ENCODE measurements at regions not wholly inside any gene's neighbourhood (a gene's known extent, or its start where the extent isn't known, plus 50 kb on each side); places are given as distances from the start of the nearest gene placed in this dataset.

DNA sequence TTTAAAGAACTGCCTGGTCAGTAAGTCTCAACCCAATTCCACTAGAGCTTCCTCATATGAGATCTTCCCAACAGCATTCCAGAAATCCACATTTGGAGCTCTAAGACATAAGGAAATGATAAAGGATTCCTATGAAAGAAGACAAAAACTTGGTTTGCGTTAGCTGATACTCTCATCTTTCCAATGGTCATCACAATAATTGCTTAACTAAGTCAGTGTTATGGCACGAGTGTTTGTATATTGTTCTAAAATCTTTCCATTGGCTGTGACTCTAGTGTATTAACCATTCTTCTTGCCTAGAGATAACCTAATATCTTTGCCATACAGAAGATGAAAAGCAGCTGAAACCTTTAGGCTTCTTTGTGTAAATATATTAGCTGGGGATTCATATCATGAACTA is 289.0 kb downstream of the SNX13 start:
- peak; percentile 66 to 85 (median 68) for DNase-seq

DNA sequence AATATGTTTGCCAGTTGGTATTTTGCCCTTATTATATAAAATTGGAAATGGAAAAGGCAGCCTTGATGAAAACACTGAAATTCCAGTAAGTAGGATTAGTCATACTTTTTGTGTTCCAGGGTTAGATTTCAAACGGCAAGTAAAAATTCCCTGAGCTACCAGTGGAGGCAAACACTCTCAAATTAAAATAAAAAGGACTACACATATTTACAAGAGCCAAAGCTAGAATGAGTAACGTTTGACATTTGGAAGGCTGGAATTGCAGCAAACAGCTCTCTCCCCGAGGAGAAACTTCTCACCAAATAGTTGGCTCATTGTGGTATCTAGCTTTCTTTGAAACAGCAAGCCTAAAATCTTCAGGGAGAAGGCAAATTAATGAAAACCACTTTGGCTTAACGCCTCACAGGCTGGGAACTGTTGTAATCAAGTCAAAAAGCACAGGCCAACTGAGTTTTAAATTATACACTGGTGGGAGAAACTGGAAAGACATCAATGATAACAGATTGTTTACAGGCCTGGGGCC is 288.4 kb downstream of the SNX13 start:
- DNase-seq, result peak; percentile 90 to 96 (median 93)

DNA sequence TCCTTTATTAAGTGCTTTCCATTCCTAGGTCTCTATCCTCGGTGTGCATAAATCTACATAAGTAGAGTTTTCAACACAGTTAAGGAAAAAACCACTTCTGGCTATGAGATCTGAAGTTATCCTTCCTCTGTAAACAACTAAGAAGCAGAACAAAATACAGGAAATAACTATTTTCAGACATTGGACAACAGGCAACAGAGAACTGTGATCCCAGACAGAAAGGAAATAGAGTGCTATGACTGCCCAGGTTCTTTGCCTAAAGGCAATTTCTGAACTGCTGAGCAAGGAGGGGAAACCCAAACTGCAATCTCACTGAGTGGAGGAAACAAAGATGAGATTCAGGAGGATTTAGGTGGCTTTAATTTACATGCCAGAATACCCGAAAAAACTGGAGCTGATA is 285.4 kb downstream of the SNX13 start:
- DNase-seq, result peak in 1 of 3 donors; percentile 36

DNA sequence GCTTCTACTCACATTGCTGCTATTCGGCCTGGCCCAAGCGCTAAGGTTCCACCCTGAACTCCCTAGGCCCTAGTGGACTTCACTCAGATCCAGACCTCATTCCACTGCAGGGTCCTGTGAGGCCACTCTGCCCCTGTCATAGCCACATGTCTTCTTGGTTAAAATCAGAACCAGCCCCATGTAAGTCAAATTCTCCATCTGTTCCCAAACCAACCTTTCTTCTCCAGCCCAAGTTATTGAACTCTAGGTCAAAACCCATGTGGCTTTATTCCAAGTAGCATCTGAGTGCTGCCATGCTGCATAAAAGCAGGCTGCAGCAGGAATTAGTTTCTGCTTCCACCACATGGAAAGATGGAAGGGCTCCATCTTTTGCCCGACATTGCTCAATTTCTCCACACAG is 281.2 kb downstream of the SNX13 start:
- DNase-seq, result no peak

DNA sequence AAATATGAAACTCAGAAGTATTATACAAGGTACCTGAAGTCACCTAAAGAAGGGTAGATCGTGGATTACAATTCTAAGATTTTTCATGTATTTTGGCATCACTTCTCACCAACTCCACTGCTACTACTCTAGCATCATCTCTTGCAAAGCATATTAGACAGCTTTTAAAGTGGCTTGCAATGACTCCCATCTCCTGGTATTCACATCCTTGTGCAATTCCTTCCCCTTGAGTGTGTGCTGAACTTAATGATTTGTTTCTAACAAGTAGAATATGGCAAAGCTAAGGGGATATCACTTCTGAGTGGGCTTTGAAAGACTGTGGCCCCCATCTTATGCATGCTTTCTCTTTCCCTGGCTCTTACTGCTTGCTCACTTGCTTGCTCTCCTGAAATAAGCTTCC is 280.2 kb downstream of the SNX13 start:
- no peak for DNase-seq

DNA sequence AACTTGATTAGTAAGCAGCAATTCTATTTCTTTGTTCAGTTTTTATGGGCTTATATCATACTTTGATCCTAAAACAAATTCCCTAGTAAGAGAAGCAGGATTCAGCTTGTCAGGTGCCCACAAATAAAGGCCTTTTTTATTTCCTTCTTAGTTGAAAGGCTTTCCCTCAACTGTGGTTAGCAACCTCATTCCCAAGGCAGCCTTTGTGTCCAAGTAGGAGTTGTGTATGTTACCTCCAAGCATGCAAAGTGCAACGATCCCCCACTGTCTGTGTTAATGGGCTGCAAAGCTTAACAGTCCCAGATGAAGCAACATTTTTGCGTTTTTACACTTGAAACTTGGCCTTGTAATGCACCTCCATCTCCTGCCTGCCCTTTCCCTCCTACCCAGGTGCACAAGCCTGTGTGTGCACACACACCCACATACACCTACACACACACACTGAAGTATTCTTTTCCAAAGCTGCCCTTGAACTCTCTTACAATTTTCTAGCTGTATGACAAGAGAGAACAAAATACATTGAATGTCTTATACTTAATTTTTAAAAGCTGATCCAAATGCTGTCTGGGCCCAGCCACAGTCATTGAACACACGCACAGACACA is 278.2 kb downstream of the SNX13 start:
- no peak for DNase-seq

DNA sequence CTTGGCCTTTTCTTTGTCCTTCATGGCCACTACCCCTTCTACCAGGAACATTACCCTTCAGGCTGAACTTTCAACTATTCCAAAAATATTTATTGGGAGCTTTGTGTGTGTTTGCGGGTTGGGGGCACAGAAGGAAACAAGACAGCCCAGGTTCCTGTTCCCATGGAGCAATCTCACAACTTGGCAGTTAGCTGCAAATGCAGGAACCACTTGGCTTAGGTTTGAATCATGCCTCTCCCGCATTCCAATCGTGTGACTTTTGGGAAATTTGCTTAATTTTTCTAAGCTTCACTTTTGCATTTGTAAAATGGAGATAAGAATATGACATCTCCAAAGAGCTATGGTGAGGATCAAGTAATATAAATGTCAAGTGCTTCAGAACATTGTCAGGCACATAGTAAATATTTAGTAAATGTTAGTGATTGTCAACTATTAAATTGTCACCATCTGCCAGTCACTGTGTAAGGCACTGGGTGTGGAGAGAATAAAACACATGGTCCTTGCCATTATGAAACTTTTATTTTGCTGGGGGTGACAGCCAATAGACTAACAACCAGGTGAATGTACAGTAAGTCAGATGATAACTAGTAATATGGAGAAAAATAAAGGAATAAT is 277.1 kb downstream of the SNX13 start:
- peak in 1 of 3 donors; percentile 58 for DNase-seq

DNA sequence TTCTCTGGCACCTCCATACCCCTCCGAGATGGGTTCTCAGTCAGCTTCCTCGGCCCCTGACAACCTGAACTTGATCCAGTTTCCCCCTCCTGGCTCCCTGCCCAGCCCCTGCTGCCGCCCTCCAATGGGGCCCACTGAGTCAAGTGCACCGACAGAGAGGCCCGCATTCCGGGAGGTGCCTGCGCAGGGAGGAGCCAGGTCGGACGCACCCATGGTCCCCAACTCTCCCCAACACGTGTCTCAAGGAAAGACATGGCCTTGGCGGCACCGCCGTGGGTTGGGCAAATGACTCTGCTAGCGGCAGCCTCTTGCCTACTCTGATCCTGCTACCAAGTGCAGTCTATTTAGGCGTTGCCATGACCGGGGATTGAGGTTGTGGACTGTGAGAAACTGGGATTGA is 275.3 kb downstream of the SNX13 start:
- DNase-seq, result no peak

DNA sequence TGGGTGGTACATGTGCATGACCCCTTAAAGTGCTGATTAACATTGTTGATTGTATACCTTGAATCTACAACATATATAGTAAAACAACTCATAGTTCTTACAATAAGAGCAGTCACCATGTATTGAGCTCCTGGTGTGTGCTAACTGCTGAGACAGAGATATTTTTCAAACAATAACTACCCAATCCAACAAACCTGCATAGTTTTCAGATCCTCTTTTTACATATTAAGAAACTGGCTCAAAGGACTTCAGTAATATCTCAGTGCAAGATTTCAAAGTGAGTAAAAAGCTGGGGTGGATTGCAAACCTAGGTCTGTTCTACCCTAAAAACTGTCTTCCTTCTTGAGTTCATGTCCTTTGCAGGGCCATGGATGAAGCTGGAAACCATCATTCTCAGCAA is 272.2 kb downstream of the SNX13 start:
- DNase-seq, result no peak

DNA sequence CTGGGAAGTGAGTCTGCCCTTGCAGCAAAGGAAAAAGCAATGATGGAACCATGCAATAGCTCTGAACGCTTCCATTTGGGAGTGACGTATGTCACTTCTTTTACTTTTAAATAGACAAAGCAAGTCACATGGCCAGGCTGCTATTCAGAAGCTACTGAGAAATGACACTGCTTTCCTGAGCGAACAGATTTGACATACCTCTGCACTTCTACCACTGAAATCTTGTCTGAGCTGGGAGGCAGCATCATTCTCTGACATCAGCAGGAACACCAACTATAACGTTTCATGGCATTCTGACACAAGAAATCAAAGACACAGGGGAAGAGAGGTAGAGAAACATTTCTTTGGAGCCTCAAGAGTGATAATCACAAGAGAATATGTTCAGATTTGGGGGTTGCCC is 271.1 kb downstream of the SNX13 start:
- DNase-seq, result no peak

DNA sequence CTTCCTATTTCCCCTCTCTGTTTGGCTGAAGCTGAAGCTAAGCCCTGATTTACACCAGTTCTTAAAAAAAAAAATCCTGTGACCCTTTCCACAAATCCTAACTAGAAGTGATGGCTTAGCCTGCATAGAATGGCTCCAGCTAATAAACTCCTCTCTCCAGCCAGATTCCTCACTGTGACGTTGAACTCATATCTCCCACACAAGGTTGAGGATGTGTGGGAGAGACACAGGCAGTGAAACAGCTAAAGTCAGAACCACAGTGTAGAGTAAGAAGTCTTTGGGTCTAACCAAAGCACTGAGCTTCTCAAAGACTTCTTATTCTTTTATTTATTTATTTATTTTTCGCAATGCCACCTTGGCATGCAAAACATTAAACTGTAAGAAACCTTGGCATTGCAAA is 268.3 kb downstream of the SNX13 start:
- DNase-seq, result no peak

DNA sequence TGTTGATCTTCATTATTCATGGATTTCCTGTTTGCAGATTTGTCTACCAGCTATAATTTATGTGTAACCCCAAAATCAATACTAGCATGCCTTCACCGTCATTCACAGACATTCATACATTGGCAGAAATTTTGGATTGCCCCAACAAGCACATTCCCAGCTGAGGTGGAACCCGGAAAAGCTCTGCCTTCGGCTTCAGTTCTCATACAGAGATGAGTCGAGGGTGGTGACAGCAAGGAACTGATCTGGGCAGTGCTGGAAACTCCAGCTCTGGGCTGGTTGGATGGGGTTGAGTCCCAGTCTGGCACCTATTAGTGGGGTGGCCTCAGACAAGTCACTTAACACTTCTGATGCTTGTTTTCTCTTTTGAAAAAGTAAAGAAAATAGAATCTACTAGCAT is 267.5 kb downstream of the SNX13 start:
- DNase-seq, result no peak

DNA sequence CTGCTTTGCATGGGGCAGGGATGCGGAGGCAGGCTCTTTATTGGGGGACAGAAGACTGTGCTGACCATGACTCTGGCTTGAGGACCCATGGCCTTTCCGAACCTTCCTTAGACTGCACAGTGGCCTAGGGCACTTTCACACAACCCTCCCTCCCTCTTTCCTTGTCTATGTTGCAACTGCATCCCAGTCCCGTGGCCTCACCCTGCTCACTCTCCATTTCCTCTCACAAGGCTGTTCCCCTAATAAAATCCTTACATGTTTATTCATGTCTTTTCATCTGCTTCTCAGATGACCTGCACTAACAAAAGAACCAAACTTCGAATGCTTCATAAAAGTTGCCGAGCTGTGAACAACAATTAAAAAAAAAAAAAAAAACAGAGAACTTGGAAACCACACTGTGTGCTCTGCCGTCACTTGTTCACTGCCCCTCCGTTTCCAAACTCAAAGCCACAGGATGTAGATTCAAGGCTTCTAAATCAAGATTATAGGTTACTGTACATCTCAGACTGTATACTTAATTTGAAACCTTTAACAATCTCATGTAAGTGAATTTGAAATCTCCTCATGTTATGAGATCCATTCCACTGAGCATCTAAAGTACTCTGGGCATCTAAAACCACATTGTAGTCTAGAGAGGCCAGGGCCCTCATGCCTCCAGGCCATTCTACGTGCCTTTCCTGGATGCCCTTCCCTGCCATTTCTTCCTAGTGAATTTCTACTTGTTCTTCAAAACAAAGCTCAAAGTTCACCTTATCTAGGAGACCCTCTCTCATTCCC is 265.9 kb downstream of the SNX13 start:
- DNase-seq, result no peak

DNA sequence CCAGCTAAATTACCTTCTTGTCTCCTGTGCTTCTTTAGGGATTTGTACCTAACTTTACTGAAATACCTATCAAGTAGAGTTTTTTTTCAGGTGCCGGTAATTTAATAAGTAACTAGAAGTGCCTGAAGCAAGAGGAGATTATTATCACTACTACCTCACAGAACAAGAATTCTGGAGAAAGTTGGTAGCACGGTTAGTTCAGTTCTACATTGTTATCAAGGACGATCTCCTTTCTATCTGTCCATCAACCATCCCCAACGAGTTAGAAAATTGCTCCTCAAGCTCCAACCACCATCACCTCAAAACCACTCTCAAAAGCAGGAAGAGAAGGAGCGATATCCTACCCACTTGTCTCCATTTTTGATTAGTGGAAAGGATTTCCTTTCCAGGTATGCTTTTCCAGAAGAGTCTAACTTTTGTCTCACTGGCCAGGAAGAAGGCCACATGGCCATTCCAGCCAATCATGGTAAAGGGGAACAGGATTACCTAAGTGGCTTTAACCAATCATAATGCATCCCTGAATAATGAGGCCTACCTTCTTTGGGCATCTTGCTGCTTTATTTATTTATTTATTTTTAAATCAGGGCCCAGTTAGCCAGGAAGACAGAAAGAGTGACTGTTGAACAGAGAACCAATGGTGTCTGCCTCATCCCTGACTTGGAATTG is 265.2 kb downstream of the SNX13 start:
- DNase-seq, result no peak

DNA sequence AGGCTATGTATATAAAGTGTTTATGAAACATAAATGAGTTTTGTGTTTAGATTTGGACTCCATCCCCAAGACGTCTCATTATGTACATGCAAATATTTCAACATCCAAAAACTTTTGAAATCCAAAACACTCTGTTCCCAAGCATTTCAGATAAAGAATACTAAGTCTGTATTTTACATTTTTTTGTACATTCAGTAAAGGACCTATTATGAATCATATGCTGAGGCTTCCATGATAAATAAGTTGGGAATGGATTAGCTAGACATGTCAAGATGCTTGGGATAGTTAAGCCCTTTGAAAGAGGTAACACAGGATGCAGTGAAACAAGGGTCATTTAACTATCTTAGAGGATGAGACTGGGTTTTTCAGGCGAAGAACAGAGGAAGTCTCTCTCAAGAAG is 262.9 kb downstream of the SNX13 start:
- DNase-seq, result peak in 1 of 3 donors; percentile 68

DNA sequence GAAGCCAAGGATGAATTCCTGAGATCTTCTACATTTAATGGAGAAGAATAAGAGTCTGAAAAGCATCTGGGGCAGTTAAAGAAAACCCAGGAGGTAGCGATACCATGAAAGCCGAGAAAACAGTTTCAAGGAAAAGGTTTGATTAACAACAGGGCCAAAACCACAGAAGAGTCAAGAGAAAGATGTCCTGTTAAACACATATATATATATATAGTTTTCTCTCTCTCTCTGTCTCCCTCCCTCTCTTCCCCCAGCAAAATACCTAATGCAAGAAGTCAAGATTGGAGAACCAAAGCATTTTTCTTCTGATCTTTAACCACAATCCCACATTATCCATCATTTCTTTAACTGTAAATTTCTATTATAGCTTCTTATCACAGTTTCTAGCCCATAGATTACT is 261.4 kb downstream of the SNX13 start:
- no peak for DNase-seq

DNA sequence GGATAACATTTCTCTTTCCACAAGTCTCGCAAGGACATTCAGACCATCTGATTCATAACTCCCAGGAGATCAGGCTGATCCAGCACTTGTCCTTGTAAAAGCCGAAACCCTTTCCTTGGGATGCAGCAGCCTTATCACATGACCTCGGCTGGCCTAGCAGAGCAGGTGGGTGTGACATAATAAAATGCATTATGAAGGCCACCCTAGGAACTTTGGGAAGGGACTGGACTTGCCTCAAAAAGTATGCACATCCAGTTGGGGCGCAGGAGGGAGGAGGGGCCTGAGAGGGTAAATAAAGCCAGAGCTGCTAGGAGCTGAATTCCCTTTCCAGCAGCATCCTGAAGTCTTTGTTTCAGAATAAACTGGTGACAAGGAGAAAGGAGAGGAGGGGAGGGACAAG is 260.8 kb downstream of the SNX13 start:
- DNase-seq, result no peak

DNA sequence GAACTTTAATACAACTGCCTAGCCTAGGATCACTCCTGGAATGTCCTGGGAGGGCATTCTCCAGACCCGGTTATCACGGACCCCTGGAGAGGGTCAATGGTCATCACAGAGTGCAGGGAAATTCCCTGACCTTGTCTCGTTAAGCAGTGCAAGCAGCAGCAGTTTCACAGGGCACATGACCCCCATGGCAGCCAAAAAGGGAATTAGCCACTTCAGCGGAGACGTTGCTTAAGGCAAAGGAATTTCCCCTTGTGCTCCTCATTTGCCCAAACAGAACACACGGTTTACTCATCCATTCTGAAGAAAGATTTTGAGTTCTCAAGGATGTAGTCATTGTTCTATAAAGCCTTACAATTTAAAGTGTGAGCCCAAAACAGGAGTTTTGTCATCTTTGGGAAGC is 260.3 kb downstream of the SNX13 start:
- DNase-seq, result peak in 2 of 3 donors; percentile 26 to 80

DNA sequence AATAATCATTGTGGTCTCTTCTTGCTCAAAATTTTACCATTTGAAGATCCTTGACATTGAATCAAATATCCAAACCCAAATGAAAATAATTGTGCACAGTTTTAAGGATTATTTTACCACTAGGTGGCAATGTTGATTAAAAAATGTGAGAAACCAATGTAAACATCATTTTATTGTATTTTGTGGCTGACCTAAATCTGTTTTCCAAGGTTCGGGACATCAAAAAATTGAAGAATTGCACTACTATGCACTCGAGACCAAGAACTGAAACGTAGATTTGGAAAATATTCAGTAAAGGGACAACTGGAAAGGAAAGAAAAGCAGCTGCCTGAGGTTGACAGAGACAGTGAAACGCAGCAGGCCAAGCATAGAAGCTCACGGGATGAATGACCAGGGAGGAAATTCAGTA is 259.3 kb downstream of the SNX13 start:
- DNase-seq, result peak in 2 of 3 donors; percentile 20 to 40

DNA sequence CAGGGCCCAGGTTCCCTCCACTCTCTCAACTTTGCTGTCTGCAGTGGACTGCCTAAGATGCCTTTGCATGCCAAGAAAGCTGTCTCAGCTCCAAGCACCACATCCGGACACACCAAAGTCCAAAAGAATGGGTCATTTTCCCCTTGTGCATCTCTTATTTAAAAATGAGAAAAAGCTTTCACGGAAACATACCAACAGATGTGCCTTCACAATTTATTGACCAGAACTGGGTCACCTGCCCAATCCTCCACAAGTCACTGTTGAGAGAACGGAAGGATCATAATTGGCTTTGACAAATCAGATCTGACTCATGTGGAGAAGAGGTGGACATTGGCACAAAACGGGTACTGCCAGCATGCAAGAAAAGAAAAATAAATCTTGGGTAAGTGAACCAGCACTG is 258.3 kb downstream of the SNX13 start:
- DNase-seq, result no peak

DNA sequence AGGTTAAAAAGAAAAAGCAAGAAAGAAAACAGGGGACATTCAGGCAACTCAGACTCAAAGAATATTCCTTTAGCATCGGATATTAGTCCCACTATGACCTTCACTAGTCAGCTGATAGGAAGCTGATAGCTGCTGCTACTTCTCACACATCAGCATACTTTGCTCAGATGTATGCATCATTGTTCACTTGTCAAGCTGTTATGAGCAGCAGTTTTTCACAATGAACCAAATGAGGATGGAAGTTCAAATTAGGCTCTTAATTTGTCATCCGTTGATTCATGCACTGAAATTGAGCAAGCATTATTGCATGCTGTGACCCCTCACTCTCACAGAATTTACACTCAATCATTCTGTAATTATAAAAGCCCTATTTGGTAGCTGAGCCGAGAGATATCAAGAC is 257.7 kb downstream of the SNX13 start:
- no peak for DNase-seq

DNA sequence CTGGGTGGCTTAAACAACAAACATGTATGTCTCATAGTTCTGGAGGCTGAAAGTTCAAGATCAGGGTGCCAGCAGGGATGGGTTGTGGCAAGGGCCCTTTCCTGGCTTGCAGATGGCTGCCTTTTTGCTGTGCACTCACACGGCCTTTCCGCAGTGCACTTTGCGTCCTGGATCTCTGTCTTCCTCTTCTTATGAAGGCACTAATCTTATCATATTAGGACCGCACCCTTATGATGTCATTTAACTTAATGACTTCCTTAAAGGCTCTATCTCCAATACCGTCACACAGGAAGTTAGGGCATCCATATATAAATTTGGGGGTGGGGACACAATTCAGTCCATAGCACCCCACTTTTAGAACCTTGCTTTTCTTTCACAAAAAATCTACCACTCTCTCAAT is 255.2 kb downstream of the SNX13 start:
- no peak for DNase-seq

DNA sequence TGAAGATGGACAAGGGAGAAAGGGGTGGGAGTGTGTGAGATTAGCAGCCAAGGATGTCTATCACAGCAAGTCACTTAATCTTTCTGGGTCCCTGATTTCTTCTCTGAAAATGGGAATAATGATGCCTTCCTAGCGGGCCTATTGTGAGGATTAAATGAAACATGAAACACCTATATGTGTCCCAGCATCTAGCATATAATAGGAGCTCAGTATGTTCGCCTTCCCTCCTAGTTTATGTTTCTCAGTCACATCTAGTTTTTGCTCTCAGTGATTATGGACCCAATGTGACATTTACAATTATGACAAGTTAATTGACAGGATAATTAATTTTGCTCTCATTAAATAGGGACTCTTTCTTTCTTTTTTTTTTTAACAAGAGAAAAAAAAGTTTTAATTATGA is 252.9 kb downstream of the SNX13 start:
- DNase-seq, result no peak
